ENCODE measurements at regions not wholly inside any gene's neighbourhood (a gene's known extent, or its start where the extent isn't known, plus 50 kb on each side); places are given as distances from the start of the nearest gene placed in this dataset.

GRCh38 chr5:15222156-15222555 is 277.8 kb upstream of the FBXL7 start:
- no peaks in the 10 kb centered on the region for H3K9me3 ChIP-seq (ENCODE audit: insufficient read depth, low read depth, low read length)
- Mint-ChIP-seq H3K36me3 (ENCODE audit: low read depth, unreplicated experiment) (no peaks in the 10 kb centered on the region), H3K9me3 (ENCODE audit: unreplicated experiment) (peaks cover 2% of the 10 kb centered on the region), H3K27me3 (ENCODE audit: low read depth, unreplicated experiment) (peaks cover 3% of the 10 kb centered on the region), H3K4me3 (ENCODE audit: unreplicated experiment) (no peak overlapping the region), H3K4me1 (ENCODE audit: low read depth, unreplicated experiment) (peaks cover 6% of the 10 kb centered on the region), H3K27ac (ENCODE audit: unreplicated experiment) (no peak overlapping the region)
- H2AFZ ChIP-seq (ENCODE audit: low read depth, low read length) = no peak overlapping the region
- FAIRE-seq (no peak), DNase-seq (ENCODE audit: low read depth) (no peak)
- H4K20me1 ChIP-seq (ENCODE audit: insufficient read depth, low read length) = no peaks in the 10 kb centered on the region
- no peak overlapping the region for H3K27ac ChIP-seq (ENCODE audit: low read depth, low read length)
- H3K4me1 ChIP-seq (ENCODE audit: insufficient read depth, low read length) = no peaks in the 10 kb centered on the region
- H3K4me2 ChIP-seq (ENCODE audit: low read length) = no peak overlapping the region
- H3K79me2 ChIP-seq (ENCODE audit: insufficient read depth, low read length) = no peaks in the 10 kb centered on the region
- H3K27me3 ChIP-seq (ENCODE audit: insufficient read depth, low read length) = no peaks in the 10 kb centered on the region
- H3K9ac ChIP-seq (ENCODE audit: low read length) = no peak overlapping the region
- no peak for TF ChIP-seq EZH2 (IDR thresholded peaks at IDR 0.05; ENCODE audit: insufficient read depth, low read length)
- no peak for TF ChIP-seq CTCF (IDR thresholded peaks at IDR 0.05; ENCODE audit: insufficient read depth, low read depth, low read length)
- H3K4me3 ChIP-seq (ENCODE audit: insufficient read depth, low read depth, low read length) = no peak overlapping the region
- H3K36me3 ChIP-seq (ENCODE audit: insufficient read depth, low read length) = no peaks in the 10 kb centered on the region

GRCh38 chr5:15220642-15221173 is 279.3 kb upstream of the FBXL7 start:
- no peaks in the 10 kb centered on the region for H3K9me3 ChIP-seq (ENCODE audit: insufficient read depth, low read depth, low read length)
- no peaks in the 10 kb centered on the region for H3K36me3 ChIP-seq (ENCODE audit: insufficient read depth, low read length)
- Mint-ChIP-seq H3K9me3 (ENCODE audit: unreplicated experiment) (peaks cover 2% of the 10 kb centered on the region), H3K4me3 (ENCODE audit: unreplicated experiment) (no peak overlapping the region), H3K36me3 (ENCODE audit: low read depth, unreplicated experiment) (no peaks in the 10 kb centered on the region), H3K4me1 (ENCODE audit: low read depth, unreplicated experiment) (peaks cover 6% of the 10 kb centered on the region), H3K27me3 (ENCODE audit: low read depth, unreplicated experiment) (peaks cover 3% of the 10 kb centered on the region), H3K27ac (ENCODE audit: unreplicated experiment) (no peak overlapping the region)
- no peak overlapping the region for H3K4me2 ChIP-seq (ENCODE audit: low read length)
- no peaks in the 10 kb centered on the region for H4K20me1 ChIP-seq (ENCODE audit: insufficient read depth, low read length)
- H2AFZ ChIP-seq (ENCODE audit: low read depth, low read length) = no peak overlapping the region
- no peaks in the 10 kb centered on the region for H3K79me2 ChIP-seq (ENCODE audit: insufficient read depth, low read length)
- H3K9ac ChIP-seq (ENCODE audit: low read length) = no peak overlapping the region
- H3K4me1 ChIP-seq (ENCODE audit: insufficient read depth, low read length) = no peaks in the 10 kb centered on the region
- FAIRE-seq (no peak), DNase-seq (ENCODE audit: low read depth) (no peak)
- TF ChIP-seq CTCF (IDR thresholded peaks at IDR 0.05; ENCODE audit: insufficient read depth, low read depth, low read length) (no peak), EZH2 (IDR thresholded peaks at IDR 0.05; ENCODE audit: insufficient read depth, low read length) (no peak)
- H3K4me3 ChIP-seq (ENCODE audit: insufficient read depth, low read depth, low read length) = no peak overlapping the region
- H3K27ac ChIP-seq (ENCODE audit: low read depth, low read length) = no peak overlapping the region
- no peaks in the 10 kb centered on the region for H3K27me3 ChIP-seq (ENCODE audit: insufficient read depth, low read length)

- H3K36me3 ChIP-seq (ENCODE audit: insufficient read depth, low read length) = no peaks in the 10 kb centered on the region
- no peak overlapping the region for H3K9ac ChIP-seq (ENCODE audit: low read length)
- FAIRE-seq (no peak), DNase-seq (ENCODE audit: low read depth) (no peak)
- no peak overlapping the region for H3K27ac Mint-ChIP-seq (ENCODE audit: unreplicated experiment)
- H3K79me2 ChIP-seq (ENCODE audit: insufficient read depth, low read length) = no peaks in the 10 kb centered on the region
- no peaks in the 10 kb centered on the region for H3K9me3 Mint-ChIP-seq (ENCODE audit: unreplicated experiment)
- H2AFZ ChIP-seq (ENCODE audit: low read depth, low read length) = no peak overlapping the region
- TF ChIP-seq EZH2 (IDR thresholded peaks at IDR 0.05; ENCODE audit: insufficient read depth, low read length) (no peak), CTCF (IDR thresholded peaks at IDR 0.05; ENCODE audit: insufficient read depth, low read depth, low read length) (no peak)
- no peak overlapping the region for H3K27ac ChIP-seq (ENCODE audit: low read depth, low read length)
- H3K36me3 Mint-ChIP-seq (ENCODE audit: low read depth, unreplicated experiment) = no peaks in the 10 kb centered on the region
- no peak overlapping the region for H3K4me3 Mint-ChIP-seq (ENCODE audit: unreplicated experiment)
- H4K20me1 ChIP-seq (ENCODE audit: insufficient read depth, low read length) = no peaks in the 10 kb centered on the region
- H3K4me1 ChIP-seq (ENCODE audit: insufficient read depth, low read length) = no peaks in the 10 kb centered on the region
- H3K4me1 Mint-ChIP-seq (ENCODE audit: low read depth, unreplicated experiment) = no peaks in the 10 kb centered on the region
- no peak overlapping the region for H3K4me2 ChIP-seq (ENCODE audit: low read length)
- no peaks in the 10 kb centered on the region for H3K9me3 ChIP-seq (ENCODE audit: insufficient read depth, low read depth, low read length)
- H3K4me3 ChIP-seq (ENCODE audit: insufficient read depth, low read depth, low read length) = no peak overlapping the region
- no peaks in the 10 kb centered on the region for H3K27me3 Mint-ChIP-seq (ENCODE audit: low read depth, unreplicated experiment)
- H3K27me3 ChIP-seq (ENCODE audit: insufficient read depth, low read length) = no peaks in the 10 kb centered on the region
Observed at GRCh38 chr5:15215056-15215455, 284.9 kb upstream of the FBXL7 start.

Measured in astrocyte (in vitro differentiated cells and primary cell).